CD4-positive, alpha-beta T cell treated with Interferon alpha-2 for 1 hour (primary cell): ENCODE measurements at regions not wholly inside any gene's neighbourhood (a gene's known extent, or its start where the extent isn't known, plus 50 kb on each side); places are given as distances from the start of the nearest gene placed in this dataset.

ENCODE experiments used
- DNase-seq, 2 donors: peaks; one replicate each; pipeline ENCODE4 v3.0.0-alpha.2; 2020 to 2022

DNA sequence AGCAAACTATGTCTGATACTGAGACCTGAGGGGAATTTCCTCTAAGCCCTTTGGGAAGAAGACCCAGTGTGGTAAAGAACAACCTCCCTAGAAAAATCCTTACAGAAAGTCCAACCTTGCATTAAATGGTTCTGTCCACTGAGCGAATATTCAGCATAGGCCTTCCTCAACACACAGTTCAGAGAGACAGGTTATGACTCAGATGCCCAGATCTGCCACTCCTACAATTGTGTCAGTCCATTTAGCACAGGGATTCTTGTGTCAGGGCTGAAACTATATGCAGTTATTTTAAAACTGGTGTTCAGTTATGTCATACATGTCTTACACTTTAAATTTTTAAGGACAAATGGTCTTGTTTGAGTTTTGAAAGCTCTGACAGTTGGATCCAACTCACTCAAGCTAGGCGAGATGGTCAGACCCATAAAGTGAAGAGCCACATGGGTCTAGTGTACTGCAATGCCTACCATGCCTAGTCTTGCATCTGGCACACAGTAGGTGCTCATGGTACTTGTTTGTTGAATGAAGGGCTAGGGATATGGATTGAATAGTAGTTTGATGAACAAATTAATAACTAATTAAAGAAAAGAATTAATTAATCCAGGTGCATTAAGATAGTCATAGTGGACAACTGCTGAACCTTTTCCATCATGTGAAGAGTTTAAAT lies 207.5 kb upstream of the PWP1 start:
- DNase-seq: no peak

DNA sequence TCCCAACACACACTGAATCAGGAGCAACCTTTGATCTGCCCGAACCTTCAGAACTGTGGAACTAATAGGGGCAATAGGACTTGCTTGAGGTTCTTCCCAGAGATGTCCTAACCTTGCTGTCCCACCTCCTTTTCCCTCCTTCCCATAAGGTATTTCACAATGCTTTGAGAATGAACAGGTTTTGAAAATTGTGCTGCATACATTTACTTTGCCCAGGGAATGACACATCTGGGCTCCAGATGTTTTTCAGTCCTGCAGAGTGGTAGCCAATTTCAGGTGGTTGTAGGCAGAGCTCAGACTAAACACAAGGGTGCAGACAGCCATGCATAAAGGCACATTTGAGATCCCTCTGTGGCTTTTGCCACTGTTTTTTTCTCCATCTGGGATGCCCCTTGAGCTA lies 206.7 kb upstream of the PWP1 start:
- no peak for DNase-seq

DNA sequence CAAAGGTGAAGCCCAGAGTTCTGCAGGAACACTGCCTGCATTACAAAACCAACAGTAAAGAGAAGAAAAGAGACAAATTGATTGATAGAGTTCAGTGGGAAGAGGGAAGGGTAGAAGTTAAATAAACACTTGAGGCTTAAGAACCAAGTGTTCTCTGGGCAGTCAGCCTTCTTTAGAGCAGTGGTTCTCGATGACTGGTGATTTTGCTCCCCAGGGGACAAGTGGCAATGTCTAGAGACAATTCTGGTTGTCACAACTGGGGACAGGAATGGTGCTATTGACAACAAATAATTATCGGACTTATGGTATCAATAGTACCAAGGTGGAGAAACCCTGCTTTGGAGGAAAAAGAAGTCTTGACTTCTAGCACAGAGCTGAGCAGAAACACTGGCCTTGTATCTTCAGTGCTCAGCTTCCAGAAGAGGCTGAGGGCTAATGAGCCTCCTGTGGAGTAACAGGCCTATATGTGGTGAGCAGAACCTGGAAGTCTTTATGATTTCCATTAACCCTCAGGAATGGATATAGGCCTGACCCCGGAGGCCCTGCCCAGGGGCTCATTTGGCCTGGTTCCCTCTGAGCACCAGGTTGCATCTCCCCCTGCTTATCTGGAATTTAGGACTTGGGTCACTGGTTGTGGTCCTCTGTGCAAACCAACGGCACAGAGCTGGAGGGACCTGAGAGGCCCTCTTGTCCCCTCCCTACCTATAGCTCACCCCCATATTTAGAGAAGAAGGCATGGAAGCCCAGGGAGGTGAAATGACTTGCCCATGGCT lies 204.6 kb upstream of the PWP1 start:
- no peak for DNase-seq

DNA sequence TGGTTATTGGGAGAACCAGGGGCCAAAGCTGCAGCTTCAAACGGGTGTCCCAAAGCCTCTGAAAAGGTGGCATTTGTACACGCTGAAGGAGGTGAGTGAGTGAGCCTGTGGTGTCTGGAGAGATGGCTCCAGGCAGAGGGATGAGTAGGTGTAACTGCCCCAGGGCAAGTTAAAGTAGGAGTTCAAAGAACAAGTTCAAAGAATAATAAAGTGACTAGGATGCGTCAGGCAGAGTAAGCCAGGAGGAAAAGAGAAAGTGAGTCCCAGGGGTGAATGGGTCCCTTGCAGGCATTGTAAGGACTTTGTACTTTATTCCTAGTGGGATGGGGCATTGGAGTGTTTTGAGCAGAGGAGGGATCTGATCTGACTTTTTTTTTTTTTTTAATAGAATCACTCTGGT lies 201.4 kb upstream of the PWP1 start:
- no peak for DNase-seq

DNA sequence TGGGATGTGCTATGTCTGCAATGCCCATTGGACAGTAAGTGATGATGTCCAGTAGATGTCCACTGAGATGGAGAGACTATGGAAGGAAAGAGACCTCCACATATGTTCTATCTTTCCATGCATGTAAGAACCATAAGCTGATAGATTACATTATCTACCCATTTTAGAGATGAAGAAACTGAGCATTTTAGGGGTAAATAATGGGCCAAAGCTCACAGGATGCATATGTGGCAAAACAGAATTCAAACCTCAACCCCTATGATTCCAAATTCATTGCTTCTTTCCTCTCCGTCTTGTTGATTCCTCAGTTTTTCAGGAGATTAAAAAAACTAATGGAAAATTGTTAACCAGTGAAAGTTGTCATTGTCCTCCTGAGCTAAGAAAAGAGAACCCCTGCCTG lies 200.7 kb upstream of the PWP1 start:
- no peak for DNase-seq

DNA sequence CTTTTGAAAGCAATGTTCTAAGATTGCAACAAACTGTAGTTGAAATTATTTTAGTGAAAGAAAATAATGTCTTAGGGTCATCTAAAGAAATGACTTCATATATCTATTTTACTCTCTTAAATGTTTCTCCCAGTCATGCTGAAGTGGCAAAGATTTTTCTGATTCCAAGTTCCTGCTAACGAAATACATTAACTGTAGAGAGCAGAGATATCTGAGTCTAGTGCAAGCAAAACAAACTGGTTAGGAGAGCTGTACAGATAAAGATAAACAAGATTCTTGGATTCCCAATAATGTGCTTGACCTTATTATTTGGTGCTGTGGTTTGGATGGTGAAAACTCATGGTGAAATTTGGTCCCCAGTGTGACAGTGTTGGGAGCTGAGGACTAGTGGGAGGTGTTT lies 199.9 kb upstream of the PWP1 start:
- no peak for DNase-seq

DNA sequence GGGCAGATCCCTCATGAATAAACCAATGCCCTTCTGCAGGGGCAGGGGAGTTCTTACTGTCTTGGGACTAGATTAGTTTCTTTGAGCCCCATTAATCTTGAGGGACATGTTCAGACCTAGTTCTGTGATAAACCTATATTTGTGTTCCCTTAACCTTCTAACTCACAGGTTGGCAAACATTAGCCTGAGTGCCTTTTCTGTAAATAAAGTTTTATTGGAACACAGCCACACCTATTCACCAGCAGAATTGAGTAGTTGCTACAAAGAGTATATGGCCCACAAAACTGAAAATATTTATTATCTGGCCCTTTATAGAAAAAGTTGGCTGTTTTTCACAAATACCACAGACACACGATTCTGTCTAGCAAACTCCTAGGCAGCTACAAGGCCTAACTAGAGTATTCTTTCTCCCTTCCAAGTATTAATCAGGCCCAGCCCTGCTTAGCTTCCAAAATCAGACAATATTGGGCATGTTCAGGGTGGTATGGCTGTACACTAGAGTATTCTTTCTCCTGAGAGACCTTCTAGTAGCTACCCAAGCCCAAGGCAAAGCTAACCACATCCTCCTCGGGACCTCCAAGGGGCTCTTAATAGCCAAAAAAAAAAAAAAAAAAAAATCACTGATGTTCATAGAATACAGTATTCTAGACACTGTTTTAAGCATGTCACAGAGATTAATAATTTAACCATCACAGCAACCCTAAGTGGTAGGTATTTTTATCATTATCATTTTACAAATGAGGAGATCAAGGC lies 199.3 kb upstream of the PWP1 start:
- DNase-seq: no peak

DNA sequence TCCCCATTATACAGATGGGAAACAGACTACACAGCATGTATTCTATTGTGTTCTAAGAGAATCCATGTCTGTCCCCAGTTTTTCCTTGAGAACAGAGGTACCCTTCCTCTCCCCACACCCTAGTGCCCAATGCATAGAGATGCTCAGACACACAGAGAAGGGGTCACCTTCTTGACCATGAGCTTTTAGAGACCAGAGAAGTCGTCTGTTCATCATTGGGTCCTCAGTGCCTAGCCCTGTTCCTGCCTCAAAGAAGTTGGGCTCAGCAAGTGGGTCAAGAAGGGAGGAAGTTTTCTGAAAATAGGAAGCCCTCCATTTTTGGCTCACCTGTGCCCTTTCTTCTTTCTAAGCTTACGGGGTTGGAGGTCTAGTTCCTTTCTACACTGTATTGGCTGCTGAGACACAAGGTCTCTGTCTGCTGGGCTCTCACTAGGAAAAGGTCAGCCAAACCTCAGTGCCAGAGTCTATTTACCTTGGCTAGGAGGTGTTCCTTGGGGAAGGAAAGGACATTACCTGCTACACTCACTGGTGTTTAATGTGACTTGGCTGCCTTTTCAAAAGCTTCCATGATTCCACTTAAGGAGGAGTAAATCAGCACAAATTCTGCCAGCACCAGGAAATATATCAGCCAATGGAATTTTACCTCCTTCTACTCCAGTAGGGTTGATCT lies 198.5 kb upstream of the PWP1 start:
- no peak for DNase-seq

DNA sequence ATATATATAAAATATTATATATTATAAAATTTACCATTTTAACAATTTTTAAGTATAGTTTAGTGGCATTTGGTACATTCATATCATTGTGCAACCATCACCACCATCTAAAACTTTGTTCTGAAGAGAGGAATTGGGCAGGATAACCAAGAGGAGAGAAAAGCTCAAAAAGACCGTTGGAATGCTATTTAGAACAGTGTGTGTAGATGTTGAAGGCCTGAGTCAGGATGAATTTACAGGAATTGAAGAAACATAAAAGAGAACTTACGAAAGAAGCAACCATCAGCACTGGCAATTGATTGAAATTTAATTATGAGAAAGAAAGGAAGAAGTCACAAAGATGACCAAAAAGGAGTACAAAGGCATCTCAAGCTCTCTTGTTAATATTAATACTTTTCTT lies 196.9 kb upstream of the PWP1 start:
- no peak for DNase-seq

DNA sequence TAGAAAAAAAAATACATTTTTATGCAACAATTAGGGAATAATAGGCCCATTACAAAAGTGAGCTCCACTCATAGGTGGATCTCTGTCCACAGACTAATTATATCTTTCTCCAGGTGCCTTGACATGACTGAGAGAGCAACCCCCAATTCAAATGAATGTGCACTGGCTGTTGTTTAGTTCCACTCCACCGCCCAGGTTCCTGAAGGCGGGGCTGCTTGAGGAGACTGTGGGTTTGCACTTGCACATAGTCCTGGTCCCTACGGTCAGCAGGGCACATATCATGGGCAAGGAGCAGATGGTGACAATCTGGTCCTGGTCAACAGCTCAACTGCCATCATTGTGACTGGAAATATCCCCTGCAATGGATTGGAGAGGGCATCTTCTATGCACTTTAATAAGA lies 195.6 kb upstream of the PWP1 start:
- DNase-seq: no peak

DNA sequence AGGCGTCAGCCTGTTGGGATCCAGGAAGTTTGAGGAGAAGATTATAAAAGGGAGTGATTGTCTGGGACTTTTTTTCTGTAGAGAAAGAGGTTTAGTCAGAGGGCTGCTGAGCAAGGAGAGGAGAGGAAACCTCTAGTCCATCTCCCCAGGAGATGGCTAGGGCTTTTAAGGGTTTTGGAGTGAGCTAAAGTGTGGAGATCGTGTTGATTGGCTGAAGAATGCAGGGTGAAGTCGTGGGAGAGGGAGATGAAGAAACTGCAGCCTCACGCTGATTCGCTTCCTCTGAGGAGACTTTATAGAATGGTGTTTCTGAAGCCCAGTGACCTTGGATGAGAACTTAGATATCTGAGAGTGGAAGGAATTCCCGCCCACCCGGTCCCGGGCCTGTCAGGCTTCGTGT lies 193.7 kb upstream of the PWP1 start:
- no peak for DNase-seq

DNA sequence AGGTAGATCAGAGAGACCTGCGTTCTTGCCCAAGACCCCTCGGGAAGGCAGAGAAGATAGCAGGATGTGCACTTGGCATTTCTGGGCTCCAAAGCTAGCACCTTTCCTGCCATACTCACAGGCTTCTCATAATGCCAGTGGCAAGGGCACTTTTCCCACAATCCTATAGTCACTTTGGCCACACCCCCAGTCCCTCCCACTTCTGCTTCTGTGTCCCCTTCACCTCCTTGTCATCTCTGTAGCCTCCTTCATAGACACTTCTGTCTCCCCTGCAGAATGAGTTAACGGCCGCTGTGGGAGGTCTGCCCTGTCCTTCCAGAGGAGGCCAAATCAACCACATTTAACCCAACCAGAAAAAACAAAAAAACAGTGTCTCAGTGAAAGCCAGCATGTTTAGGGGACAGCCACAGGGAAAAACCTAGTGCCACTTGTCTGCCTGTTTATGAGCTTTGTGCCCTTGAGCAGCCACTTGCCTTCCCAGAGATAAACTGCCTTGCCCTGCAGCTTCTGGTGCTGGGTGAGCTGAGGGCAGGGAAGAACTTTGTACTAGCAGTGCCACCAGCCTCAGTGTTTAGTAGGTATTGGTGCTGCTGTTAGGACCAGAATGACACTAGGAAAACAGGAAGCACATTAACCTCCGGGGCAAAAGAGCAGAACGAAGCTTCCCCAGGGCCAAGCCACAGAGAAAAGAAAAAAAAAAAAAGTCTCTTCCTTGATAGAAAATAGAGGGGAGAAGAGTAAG lies 193.0 kb upstream of the PWP1 start:
- no peak for DNase-seq

DNA sequence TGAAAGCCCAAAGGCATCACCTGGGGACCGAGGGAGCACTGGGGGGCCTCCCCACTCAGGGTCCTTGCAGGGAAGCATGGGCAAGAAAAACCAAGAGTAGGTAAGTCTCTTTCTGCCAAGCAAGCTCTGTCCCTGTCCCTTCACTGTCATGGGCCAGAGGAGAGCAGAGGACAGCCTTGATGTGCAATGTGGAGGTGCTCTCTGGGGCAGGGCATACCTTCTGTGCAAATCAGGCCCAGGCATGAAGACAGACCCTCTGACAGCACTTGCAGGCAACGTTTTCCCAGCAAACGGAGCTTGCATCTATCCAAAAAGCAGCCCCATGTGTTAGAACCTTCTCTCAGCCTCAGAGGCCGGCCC lies 192.5 kb upstream of the PWP1 start:
- DNase-seq: no peak

DNA sequence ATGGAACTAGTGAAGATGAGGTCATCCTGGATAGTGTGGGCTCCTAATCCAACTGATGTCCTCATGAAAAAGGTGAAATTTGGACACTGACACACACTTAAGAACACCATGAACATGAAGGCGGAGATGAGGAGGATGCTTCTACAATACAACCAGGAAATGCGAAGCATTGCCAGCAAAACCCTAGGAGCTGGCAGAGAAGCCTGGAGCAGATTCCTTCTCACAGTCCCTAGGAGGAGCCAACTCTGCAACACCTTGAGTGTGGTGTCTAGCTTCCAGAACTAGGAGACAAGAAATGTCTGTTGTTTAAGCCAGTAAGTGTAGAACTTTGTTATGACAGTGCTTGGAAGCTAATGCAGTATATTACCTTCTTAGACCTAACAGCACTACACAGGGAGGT lies 191.9 kb upstream of the PWP1 start:
- DNase-seq: no peak

DNA sequence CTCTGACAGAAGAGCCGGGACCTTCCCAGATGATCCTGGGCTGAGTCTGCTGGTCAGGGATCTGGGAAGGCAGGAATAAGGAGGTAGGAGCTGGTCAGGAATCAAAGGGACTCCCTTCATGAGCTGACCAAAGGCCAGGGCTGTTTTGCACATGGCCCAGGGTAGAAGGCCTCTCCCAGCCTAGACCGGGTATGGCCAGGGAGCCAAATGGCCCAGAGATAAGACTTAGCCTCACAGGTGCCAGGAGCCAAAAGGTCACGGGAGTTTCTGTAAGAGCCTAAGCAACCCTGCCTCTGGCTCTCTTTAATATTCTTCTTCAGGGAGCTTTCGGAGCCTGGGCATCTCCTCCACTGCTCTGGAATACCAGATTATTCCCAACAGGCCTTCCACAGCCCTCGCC lies 191.3 kb upstream of the PWP1 start:
- no peak for DNase-seq

DNA sequence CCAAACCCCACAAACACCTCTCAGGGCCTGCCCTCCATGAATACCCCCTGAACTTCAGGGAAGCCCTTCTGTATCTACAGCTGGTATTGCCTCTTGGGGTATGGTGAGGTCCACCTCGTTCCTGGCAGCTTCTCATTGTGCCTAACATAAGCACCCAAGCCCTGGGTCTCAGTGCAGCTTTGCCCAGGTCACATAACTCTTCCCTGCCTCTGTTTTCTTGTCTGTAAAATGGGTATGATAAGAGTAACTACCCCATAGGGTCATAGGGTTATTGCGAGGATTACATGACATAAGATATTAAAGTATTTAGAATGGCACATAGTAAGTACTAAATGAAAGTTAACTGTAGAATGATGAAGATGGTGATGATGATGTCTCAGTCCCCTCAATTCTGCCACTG lies 190.0 kb upstream of the PWP1 start:
- no peak for DNase-seq

DNA sequence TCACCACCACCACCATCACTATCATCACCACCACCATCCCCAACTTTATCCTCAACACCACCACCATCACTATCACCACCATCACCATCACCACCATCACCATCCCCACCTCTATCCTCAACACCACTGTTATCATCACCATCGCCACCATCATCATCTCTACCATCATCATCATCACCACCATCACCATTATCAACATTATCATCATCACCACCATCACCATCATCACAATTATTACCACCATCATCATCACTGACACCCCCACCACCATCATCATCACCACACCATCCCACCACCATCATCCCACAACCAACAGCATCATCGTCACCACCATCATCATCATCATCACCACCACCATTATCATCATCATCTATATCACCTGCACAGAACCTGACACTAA lies 188.4 kb upstream of the PWP1 start:
- DNase-seq: no peak

DNA sequence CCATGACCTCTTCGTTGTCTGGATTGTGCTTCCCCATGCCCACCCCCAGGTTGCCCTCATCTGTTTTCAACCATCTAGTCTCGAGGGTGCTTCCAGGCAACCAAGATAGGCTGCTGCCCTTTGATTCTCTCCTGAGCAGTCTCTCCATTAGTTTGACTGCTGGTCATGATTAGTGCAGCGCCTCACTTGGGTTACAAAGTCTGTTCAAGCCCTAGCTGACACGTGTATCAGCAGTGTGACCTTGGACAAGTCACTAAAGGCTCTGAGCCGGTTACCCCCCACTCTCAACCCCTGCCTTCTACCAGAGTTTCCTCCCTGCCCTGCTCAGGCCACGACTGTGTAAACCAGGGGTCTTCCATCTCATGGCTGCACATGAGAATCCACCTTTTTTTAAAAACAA lies 185.3 kb upstream of the PWP1 start:
- no peak for DNase-seq

DNA sequence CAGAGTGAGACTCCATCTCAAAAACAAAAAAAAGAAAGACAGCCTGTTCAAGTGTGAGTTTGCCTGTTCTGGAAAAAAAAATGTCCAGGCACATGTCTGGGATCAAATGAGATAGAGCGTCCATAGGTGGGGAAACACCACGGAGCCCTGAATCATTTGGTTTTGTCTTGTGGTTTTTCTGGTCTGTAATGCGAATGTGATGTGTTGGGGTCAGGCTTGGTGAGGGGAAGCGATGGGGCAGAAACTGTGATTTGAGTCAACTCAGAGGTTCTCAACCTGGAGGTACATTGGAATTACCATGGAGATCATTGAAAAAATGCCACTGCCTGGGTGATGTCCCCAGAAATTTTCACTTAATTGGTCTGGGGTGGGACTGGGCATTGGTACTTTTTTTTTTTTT lies 183.9 kb upstream of the PWP1 start:
- DNase-seq: no peak

DNA sequence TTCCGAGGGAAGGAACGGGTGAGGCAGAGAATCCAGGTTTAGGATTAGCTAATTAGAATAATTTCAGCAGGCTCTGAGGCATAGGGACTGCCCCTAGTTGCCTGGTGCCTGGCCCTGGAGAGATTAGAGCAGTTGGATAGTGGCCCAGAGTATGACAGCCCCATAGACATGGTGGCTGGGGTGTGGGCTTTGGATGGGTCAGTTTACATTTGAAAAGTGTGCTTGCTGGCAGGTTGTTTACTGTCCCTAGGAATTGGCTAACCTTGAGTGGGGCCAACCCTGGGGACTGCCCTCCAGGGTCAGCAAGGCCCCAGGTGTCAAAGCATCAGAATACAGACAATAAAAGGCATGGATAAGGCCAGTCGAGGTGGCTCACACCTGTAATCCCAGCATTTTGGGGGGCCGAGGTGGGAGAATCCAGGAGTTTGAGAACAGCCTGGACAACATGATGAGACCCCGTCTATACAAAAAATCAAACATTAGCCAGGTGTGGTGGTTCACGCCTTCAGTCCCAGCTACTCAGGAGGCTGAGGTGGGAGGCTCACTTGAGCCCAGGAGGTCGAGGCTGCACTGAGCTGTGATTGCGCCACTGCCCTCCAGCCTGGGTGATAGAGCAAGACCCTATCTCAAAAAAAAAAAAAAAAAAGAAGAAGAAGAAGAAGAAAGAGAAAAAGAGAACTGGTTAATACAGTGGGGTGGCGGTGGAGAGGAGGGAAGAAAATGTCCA lies 182.3 kb upstream of the PWP1 start:
- DNase-seq: no peak

DNA sequence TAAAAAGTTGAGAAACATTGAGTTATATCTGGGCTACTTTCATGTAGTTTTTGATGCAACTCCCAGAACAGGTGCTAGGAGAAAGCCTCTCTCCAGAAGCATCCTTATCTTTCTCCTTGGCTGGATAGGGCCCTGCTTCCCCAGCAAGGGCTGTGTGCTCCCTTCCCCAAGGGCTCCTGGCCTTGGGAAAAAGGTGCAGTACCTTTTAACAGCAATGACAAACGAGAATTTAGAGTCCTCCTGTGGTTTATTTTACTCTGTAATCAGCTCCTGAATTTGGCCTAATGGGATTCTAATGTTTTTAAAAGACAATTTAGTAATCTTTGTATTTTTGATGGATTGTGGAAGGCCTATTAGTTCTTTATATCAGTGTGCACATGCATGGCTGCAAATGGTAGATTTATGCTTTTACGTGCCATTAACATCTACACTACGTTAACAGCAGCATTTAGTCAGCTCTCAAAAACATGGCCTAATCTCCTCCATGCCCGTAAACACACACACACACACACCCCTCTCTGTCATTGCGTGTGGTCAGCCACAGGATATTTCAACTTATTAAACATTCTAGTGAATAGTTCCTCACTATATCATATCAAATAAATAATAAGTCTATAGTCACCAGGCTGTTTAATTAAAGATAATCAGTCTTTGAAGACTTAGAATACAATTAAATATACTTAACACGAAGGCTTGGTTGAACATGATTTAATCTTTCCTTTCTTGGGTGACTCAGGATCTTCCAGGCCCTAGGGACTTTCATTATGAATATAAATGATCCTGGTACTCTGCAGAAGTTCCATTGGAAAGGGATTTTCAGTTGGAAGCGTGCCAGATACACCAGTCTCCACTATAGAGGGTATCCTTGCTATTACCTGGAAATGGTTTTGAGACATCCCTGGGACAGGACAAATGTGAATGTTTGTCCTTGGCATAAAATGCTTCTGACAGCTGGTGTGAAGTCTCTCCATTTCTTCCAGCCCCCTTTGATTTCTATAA lies 181.4 kb upstream of the PWP1 start:
- no peak for DNase-seq
